ENCODE measurements at regions not wholly inside any gene's neighbourhood (a gene's known extent, or its start where the extent isn't known, plus 50 kb on each side); places are given as distances from the start of the nearest gene placed in this dataset.
A peak's percentile ranks its signal among the peaks of the same experiment; 100 is the strongest.

GRCh38 chr6:167569879-167570278 lies 245.0 kb downstream of the TTLL2 start:
- DNase-seq: no peak

GRCh38 chr6:167570460-167571400 lies 245.8 kb downstream of the TTLL2 start:
- no peak for DNase-seq

GRCh38 chr6:167571550-167571949 lies 246.7 kb downstream of the TTLL2 start:
- no peak for DNase-seq

GRCh38 chr6:167572106-167572505 lies 247.2 kb downstream of the TTLL2 start:
- no peak for DNase-seq

- peak; percentile 90 for DNase-seq
Measured at GRCh38 chr6:167572841-167573271, 248.0 kb downstream of the TTLL2 start.

GRCh38 chr6:167573461-167574215 lies 248.8 kb downstream of the TTLL2 start:
- no peak for DNase-seq

- DNase-seq: no peak
Measured at GRCh38 chr6:167574431-167575151, 249.7 kb downstream of the TTLL2 start.

GRCh38 chr6:167575158-167575696 lies 250.3 kb downstream of the TTLL2 start:
- DNase-seq: no peak

- DNase-seq: no peak
Measured at GRCh38 chr6:167576050-167576741, 250.5 kb upstream of the AFDN start.

GRCh38 chr6:167576828-167577503 lies 249.7 kb upstream of the AFDN start:
- DNase-seq: peak; percentile 89

- DNase-seq: no peak
Measured at GRCh38 chr6:167577891-167578361, 248.8 kb upstream of the AFDN start.

GRCh38 chr6:167578371-167578901 lies 248.3 kb upstream of the AFDN start:
- DNase-seq: no peak

GRCh38 chr6:167579806-167580618 lies 246.7 kb upstream of the AFDN start:
- DNase-seq: no peak

GRCh38 chr6:167580619-167580911 lies 246.1 kb upstream of the AFDN start:
- no peak for DNase-seq

GRCh38 chr6:167581637-167582036 lies 245.1 kb upstream of the AFDN start:
- DNase-seq: no peak

GRCh38 chr6:167583412-167583811 lies 243.3 kb upstream of the AFDN start:
- no peak for DNase-seq

- DNase-seq: no peak
Measured at GRCh38 chr6:167588181-167588919, 238.4 kb upstream of the AFDN start.

GRCh38 chr6:167588920-167589614 lies 237.6 kb upstream of the AFDN start:
- no peak for DNase-seq

GRCh38 chr6:167589615-167589940 lies 237.1 kb upstream of the AFDN start:
- DNase-seq: no peak
